ENCODE measurements at regions not wholly inside any gene's neighbourhood (a gene's known extent, or its start where the extent isn't known, plus 50 kb on each side); places are given as distances from the start of the nearest gene placed in this dataset.

DNA sequence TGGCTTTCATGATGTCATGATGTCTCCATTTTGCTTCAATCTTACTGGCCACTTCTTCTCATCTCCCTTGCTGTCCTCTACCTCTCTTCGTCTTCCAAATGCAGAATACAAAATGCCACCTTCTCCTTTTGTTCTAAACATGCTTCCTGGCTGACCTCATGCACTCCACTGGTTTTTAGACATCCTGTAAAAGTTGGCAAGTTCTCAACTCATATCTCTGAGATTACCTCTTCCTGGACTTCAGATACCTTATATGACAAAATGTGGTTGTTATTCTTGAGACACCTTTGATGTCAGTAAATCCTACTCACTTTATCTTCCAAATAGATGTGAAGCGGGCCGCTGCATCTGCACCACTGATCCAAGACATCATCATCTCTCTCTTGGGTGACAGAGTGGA, 212.7 kb upstream of the FOXA2 start:
- Histone ChIP-seq H4K20me1 (ENCODE audit: insufficient read depth, low read length) (no peaks in the 10 kb centered on the region), H2AFZ (ENCODE audit: low read length) (no peak overlapping the region), H3K36me3 (ENCODE audit: insufficient read depth, low read length) (no peaks in the 10 kb centered on the region), H3K79me2 (ENCODE audit: insufficient read depth, low read length) (no peaks in the 10 kb centered on the region), H3K27ac (ENCODE audit: low read depth, low read length) (no peak overlapping the region), H3K4me3 (ENCODE audit: insufficient read depth, low read length) (no peak overlapping the region), H3K9me3 (ENCODE audit: low read depth, low read length) (no peaks in the 10 kb centered on the region), H3K27me3 (ENCODE audit: insufficient read depth, low read length) (peaks cover 13% of the 10 kb centered on the region), H3K4me1 (ENCODE audit: insufficient read depth, low read length) (peaks cover 15% of the 10 kb centered on the region), H3K4me2 (ENCODE audit: insufficient read depth, low read length) (no peak overlapping the region)
- no peak for DNase-seq (ENCODE audit: insufficient read length, low spot score, missing footprints)
- TF ChIP-seq, protein P1, sequence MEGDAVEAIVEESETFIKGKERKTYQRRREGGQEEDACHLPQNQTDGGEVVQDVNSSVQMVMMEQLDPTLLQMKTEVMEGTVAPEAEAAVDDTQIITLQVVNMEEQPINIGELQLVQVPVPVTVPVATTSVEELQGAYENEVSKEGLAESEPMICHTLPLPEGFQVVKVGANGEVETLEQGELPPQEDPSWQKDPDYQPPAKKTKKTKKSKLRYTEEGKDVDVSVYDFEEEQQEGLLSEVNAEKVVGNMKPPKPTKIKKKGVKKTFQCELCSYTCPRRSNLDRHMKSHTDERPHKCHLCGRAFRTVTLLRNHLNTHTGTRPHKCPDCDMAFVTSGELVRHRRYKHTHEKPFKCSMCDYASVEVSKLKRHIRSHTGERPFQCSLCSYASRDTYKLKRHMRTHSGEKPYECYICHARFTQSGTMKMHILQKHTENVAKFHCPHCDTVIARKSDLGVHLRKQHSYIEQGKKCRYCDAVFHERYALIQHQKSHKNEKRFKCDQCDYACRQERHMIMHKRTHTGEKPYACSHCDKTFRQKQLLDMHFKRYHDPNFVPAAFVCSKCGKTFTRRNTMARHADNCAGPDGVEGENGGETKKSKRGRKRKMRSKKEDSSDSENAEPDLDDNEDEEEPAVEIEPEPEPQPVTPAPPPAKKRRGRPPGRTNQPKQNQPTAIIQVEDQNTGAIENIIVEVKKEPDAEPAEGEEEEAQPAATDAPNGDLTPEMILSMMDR (IDR thresholded peaks at IDR 0.05; ENCODE audit: extremely low read depth, low read depth, low read length) = no peak

DNA sequence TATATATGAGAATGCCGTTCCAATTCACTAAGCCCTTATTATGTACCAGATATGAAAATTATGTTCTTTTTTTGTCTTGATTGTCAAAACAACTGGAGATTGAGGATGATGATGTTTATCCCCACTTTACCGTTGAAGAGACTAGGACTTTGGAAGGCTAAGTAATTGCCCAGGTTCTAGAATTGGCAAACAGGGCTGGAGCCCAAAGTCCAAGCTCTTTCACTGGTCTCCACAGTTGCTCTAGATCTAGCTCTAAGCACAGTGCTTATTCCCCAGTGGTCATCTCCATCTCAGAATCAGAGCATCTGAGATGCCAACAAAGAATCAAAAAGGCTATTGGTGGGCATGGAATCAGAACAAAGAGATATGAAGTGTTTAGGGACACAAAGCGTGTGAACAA, 215.3 kb upstream of the FOXA2 start:
- Histone ChIP-seq H3K36me3 (ENCODE audit: insufficient read depth, low read length) (no peaks in the 10 kb centered on the region), H3K79me2 (ENCODE audit: insufficient read depth, low read length) (no peaks in the 10 kb centered on the region), H2AFZ (ENCODE audit: low read length) (no peak overlapping the region), H3K4me1 (ENCODE audit: insufficient read depth, low read length) (peaks cover 15% of the 10 kb centered on the region), H3K4me3 (ENCODE audit: insufficient read depth, low read length) (no peak overlapping the region), H3K27ac (ENCODE audit: low read depth, low read length) (no peak overlapping the region), H3K27me3 (ENCODE audit: insufficient read depth, low read length) (peaks cover 16% of the 10 kb centered on the region), H4K20me1 (ENCODE audit: insufficient read depth, low read length) (no peaks in the 10 kb centered on the region), H3K4me2 (ENCODE audit: insufficient read depth, low read length) (no peak overlapping the region), H3K9me3 (ENCODE audit: low read depth, low read length) (no peaks in the 10 kb centered on the region)
- TF ChIP-seq, protein P1 (IDR thresholded peaks at IDR 0.05; ENCODE audit: extremely low read depth, low read depth, low read length) = no peak
- no peak for DNase-seq (ENCODE audit: insufficient read length, low spot score, missing footprints)

DNA sequence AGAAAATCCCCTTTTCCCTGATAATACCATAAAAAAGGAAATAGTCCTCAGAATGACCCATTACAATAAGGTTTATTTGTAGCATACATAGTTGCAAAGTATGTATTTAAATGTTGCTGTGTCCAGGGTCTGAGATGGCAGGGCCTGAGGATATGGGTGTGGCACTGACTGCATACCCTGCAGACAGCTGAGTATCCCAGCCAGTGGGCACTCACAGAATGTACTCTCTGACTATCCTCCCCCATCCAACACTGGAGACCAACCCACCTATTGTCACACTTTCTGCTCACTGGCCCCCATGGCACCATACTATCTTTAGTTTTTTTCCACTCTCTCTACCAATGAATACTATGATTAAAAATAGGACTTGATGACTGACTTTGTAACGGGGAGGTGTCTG, 215.8 kb upstream of the FOXA2 start:
- no peak overlapping the region for H3K4me2 ChIP-seq (ENCODE audit: insufficient read depth, low read length)
- H4K20me1 ChIP-seq (ENCODE audit: insufficient read depth, low read length) = no peaks in the 10 kb centered on the region
- no peak overlapping the region for H3K4me3 ChIP-seq (ENCODE audit: insufficient read depth, low read length)
- TF ChIP-seq, protein P1 (IDR thresholded peaks at IDR 0.05; ENCODE audit: extremely low read depth, low read depth, low read length) = no peak
- H3K4me1 ChIP-seq (ENCODE audit: insufficient read depth, low read length) = peaks cover 15% of the 10 kb centered on the region
- no peaks in the 10 kb centered on the region for H3K9me3 ChIP-seq (ENCODE audit: low read depth, low read length)
- no peak for DNase-seq (ENCODE audit: insufficient read length, low spot score, missing footprints)
- peaks cover 16% of the 10 kb centered on the region for H3K27me3 ChIP-seq (ENCODE audit: insufficient read depth, low read length)
- H3K79me2 ChIP-seq (ENCODE audit: insufficient read depth, low read length) = no peaks in the 10 kb centered on the region
- no peaks in the 10 kb centered on the region for H3K36me3 ChIP-seq (ENCODE audit: insufficient read depth, low read length)
- no peak overlapping the region for H3K27ac ChIP-seq (ENCODE audit: low read depth, low read length)
- H2AFZ ChIP-seq (ENCODE audit: low read length) = no peak overlapping the region

DNA sequence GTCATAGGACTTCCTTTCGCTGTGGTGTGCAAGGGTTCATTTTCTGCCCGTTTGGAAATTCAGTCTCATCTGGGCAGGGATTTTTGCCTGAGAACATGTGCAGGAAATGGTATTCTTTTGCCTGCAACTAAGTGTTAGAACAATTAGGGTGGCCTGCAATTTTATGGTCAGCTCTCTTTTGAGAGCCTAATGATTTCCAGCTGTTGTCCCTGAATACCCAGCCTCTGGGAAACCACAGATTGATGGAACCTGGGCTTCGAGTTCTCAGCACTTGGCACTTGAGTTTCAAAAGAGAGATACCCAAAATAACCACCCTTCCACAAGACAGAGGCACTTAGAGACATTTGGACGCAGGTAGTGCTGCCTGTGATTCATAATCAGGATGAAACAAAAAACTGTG, 217.2 kb upstream of the FOXA2 start:
- no peak for DNase-seq (ENCODE audit: insufficient read length, low spot score, missing footprints)
- peaks cover 3% of the 10 kb centered on the region for H3K4me1 ChIP-seq (ENCODE audit: insufficient read depth, low read length)
- no peaks in the 10 kb centered on the region for H4K20me1 ChIP-seq (ENCODE audit: insufficient read depth, low read length)
- H3K27ac ChIP-seq (ENCODE audit: low read depth, low read length) = no peak overlapping the region
- H3K36me3 ChIP-seq (ENCODE audit: insufficient read depth, low read length) = no peaks in the 10 kb centered on the region
- no peak overlapping the region for H2AFZ ChIP-seq (ENCODE audit: low read length)
- no peak overlapping the region for H3K4me3 ChIP-seq (ENCODE audit: insufficient read depth, low read length)
- no peaks in the 10 kb centered on the region for H3K9me3 ChIP-seq (ENCODE audit: low read depth, low read length)
- TF ChIP-seq, protein P1 (IDR thresholded peaks at IDR 0.05; ENCODE audit: extremely low read depth, low read depth, low read length) = no peak
- no peak overlapping the region for H3K4me2 ChIP-seq (ENCODE audit: insufficient read depth, low read length)
- H3K79me2 ChIP-seq (ENCODE audit: insufficient read depth, low read length) = no peaks in the 10 kb centered on the region
- H3K27me3 ChIP-seq (ENCODE audit: insufficient read depth, low read length) = peaks cover 16% of the 10 kb centered on the region

All from osteoblast (primary cell).